Neural progenitor cell (in vitro differentiated cells): ENCODE measurements at regions not wholly inside any gene's neighbourhood (a gene's known extent, or its start where the extent isn't known, plus 50 kb on each side); places are given as distances from the start of the nearest gene placed in this dataset.

Source experiments
- CTCF ChIP-seq: fragments of 200-600 bp; sonication (generic); IDR thresholded peaks from 2 replicates; pipeline ENCODE4 v1.5.1; 2017; ENCODE audit warnings: antibody characterized with exemption, mild to moderate bottlenecking
- EZH2 ChIP-seq: fragments of 200-600 bp; sonication (generic); IDR thresholded peaks from 2 replicates; pipeline ENCODE4 v1.6.1; 2017; ENCODE audit warnings: antibody characterized with exemption, mild to moderate bottlenecking, moderate library complexity

- TF ChIP-seq CTCF: no peak
- no peak for TF ChIP-seq EZH2
These were observed 209.4 kb upstream of the RUNX1 start for GRCh38 chr21:35258521-35258920.
